ENCODE measurements at regions not wholly inside any gene's neighbourhood (a gene's known extent, or its start where the extent isn't known, plus 50 kb on each side); places are given as distances from the start of the nearest gene placed in this dataset.

DNA sequence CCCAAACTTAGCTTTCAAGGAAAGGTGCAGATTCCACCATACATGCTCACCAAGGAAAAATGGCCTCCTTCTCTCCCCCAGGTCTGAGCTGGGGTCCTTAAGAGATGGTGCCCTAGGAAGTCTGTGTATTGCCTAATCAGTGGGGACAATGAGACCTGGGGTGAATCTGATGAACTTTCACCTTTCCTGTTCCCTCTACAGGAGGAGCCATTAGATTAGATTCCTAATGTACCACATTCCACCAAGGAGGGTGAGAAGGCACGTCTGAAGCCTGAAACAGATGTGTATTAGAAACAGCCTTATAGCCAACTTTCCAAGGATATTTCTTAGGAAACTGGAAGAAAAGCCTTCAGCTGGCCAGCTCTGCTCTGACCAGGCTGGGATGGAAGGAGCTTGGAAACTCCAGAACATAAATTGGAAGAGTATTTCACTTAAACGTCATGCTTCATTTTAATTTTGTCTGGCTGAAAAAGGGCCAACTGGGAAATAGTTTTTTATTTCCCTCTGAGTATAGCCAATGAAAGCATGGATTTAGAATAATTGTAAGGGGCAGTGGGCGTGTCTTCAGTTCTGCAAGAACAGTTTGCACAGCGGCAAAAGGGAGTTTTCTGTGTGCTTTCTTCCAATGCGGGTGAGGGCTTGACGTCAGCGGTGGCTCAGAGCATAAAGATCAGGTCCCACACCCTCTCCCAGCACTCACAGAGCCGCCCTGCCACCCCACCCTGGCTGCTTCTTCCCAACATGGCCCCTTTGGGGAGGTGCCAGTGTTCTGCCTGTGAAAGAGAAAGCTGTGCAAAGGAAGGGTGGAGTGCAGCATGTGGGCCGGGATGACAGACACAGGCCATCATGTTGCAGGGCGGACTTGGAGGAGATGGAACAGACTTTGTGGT is 210.9 kb downstream of the ESM1 start:
- no peak overlapping the region for H3K4me3 ChIP-seq
- no peaks in the 10 kb centered on the region for H3K4me1 ChIP-seq
- no peak for TF ChIP-seq POLR2A (IDR thresholded peaks at IDR 0.05)
- TF ChIP-seq, protein P1, sequence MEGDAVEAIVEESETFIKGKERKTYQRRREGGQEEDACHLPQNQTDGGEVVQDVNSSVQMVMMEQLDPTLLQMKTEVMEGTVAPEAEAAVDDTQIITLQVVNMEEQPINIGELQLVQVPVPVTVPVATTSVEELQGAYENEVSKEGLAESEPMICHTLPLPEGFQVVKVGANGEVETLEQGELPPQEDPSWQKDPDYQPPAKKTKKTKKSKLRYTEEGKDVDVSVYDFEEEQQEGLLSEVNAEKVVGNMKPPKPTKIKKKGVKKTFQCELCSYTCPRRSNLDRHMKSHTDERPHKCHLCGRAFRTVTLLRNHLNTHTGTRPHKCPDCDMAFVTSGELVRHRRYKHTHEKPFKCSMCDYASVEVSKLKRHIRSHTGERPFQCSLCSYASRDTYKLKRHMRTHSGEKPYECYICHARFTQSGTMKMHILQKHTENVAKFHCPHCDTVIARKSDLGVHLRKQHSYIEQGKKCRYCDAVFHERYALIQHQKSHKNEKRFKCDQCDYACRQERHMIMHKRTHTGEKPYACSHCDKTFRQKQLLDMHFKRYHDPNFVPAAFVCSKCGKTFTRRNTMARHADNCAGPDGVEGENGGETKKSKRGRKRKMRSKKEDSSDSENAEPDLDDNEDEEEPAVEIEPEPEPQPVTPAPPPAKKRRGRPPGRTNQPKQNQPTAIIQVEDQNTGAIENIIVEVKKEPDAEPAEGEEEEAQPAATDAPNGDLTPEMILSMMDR (IDR thresholded peaks at IDR 0.05): no peak
- no peak for TF ChIP-seq EP300 (IDR thresholded peaks at IDR 0.05)
- no peak for TF ChIP-seq POLR2AphosphoS5 (IDR thresholded peaks at IDR 0.05)
- WGBS, 2 donors: 23 to 62% methylated on average over 10 of the region's 10 CpGs
- peak; percentile 77 for DNase-seq
- intact Hi-C loops (cut with DNase I): no loop called here
- peak overlapping the region in 1 of 4 donors; percentile 8 for H3K27ac ChIP-seq
- H3K36me3 ChIP-seq: no peaks in the 10 kb centered on the region
- H3K9me3 ChIP-seq: peaks cover 0 to 2% (median 0%) of the 10 kb centered on the region in 4 donors
- H3K27me3 ChIP-seq: no peaks in the 10 kb centered on the region

DNA sequence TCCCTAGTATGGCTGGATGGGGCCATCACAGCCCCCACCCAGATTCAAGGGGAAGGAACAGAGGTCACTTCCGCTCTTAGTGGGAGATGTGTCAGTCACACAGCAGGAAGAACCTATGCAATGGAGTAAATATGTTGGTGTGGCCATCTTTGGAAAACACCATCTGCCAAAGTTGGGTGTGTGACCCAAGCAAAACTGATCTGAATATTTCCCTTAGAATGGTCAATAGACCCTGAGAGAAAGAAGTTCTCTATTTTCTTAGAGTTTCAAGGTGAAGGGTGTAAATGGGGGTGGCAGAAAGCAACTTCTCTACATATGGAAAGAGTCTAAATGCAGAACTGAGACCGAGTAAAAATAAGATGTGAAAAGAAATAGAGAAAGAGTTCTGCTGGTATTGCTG is 212.7 kb downstream of the ESM1 start:
- peaks cover 0 to 2% (median 0%) of the 10 kb centered on the region in 4 donors for H3K9me3 ChIP-seq
- 77 to 83% methylated on average over 2 of the region's 2 CpGs for WGBS, 2 donors
- no peaks in the 10 kb centered on the region for H3K4me1 ChIP-seq
- H3K36me3 ChIP-seq: no peaks in the 10 kb centered on the region
- no peak overlapping the region for H3K4me3 ChIP-seq
- no peak for DNase-seq
- TF ChIP-seq, protein P1 (IDR thresholded peaks at IDR 0.05): no peak
- TF ChIP-seq EP300 (IDR thresholded peaks at IDR 0.05): no peak
- TF ChIP-seq POLR2AphosphoS5 (IDR thresholded peaks at IDR 0.05): no peak
- TF ChIP-seq POLR2A (IDR thresholded peaks at IDR 0.05): no peak
- H3K27me3 ChIP-seq: no peaks in the 10 kb centered on the region
- intact Hi-C loops (cut with DNase I): no loop called here
- no peak overlapping the region for H3K27ac ChIP-seq

DNA sequence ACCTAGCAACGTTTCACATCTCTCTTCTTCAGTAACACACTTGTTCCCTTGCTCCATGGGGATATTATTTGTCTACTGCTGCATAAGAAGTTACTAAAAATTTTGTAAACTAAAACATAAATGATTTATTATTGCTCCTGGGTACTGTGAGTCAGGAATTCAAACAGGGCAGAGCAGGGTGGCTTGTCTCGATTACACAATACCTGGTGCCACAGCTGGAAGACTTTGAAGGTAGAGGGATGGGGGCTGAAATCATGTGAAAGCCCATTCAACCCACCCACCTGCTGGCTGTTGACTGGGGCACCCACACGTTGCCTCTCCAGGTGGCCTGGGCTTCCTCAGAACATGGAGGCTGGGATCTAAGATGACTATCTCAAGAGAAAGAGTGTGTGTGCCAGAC is 213.2 kb downstream of the ESM1 start:
- H3K27me3 ChIP-seq: no peaks in the 10 kb centered on the region
- WGBS, 2 donors: 70 to 84% methylated on average over 3 of the region's 3 CpGs

DNA sequence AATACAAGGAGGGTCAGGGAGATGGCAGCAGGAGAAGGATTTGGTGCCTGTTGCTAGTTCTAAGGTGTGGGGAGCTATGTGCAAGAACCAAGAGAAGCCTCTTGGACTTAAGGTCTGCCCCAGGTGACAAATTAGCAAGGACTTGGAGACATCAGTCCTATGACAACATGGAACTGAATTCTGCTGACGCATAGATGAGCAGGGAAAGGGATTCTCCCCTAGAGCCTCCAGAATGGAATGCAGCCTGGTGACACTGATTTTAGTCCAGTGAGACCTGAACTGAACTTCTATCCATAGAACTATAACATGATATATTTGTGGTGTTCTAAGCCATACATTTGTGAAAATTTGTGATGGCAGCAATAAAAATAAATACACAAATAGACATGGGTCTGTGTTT is 215.6 kb downstream of the ESM1 start:
- no peak for TF ChIP-seq POLR2A (IDR thresholded peaks at IDR 0.05)
- TF ChIP-seq, protein P1 (IDR thresholded peaks at IDR 0.05): no peak
- TF ChIP-seq POLR2AphosphoS5 (IDR thresholded peaks at IDR 0.05): no peak
- no peak for TF ChIP-seq EP300 (IDR thresholded peaks at IDR 0.05)
- peaks cover 0 to 12% (median 5%) of the 10 kb centered on the region in 4 donors for H3K4me1 ChIP-seq
- no peaks in the 10 kb centered on the region for H3K36me3 ChIP-seq
- no peak overlapping the region for H3K4me3 ChIP-seq
- peaks cover 0 to 2% (median 0%) of the 10 kb centered on the region in 4 donors for H3K9me3 ChIP-seq
- no peak overlapping the region for H3K27ac ChIP-seq
- no peak for DNase-seq
- H3K27me3 ChIP-seq: no peaks in the 10 kb centered on the region
- intact Hi-C loops (cut with DNase I): no loop called here
- WGBS, 2 donors: 95 to 96% methylated on average over 1 of the region's 1 CpG

More for the DNA sequence above, 213.2 kb downstream of the ESM1 start:
- H3K4me3 ChIP-seq: no peak overlapping the region
- H3K9me3 ChIP-seq: peaks cover 0 to 2% (median 0%) of the 10 kb centered on the region in 4 donors
- no peak overlapping the region for H3K27ac ChIP-seq
- intact Hi-C loops (cut with DNase I): no loop called here
- H3K4me1 ChIP-seq: no peaks in the 10 kb centered on the region
- no peak for DNase-seq
- no peaks in the 10 kb centered on the region for H3K36me3 ChIP-seq
- TF ChIP-seq POLR2A (IDR thresholded peaks at IDR 0.05) (no peak), POLR2AphosphoS5 (IDR thresholded peaks at IDR 0.05) (no peak), EP300 (IDR thresholded peaks at IDR 0.05) (no peak)
- TF ChIP-seq, protein P1 (IDR thresholded peaks at IDR 0.05): no peak
